Activated naive CD4-positive, alpha-beta T cell treated with anti-CD3 and anti-CD28 coated beads, Interleukin-2, amount 50 U/mL, for 24 hours (primary cell): ENCODE measurements at regions not wholly inside any gene's neighbourhood (a gene's known extent, or its start where the extent isn't known, plus 50 kb on each side); places are given as distances from the start of the nearest gene placed in this dataset.

ENCODE experiments used
- H3K27ac Mint-ChIP-seq: one replicate; pipeline ENCODE4 v1.8.0; 2021; ENCODE audit warnings: mild to moderate bottlenecking, mixed read lengths
- H3K27me3 Mint-ChIP-seq: one replicate; pipeline ENCODE4 v1.8.0; 2021; ENCODE audit warnings: mixed read lengths
- H3K36me3 Mint-ChIP-seq: one replicate; pipeline ENCODE4 v1.8.0; 2021; ENCODE audit warnings: mixed read lengths
- H3K4me1 Mint-ChIP-seq: one replicate; pipeline ENCODE4 v1.8.0; 2021; ENCODE audit warnings: mixed read lengths
- H3K4me3 Mint-ChIP-seq: one replicate; pipeline ENCODE4 v1.8.0; 2021; ENCODE audit warnings: mild to moderate bottlenecking, mixed read lengths
- H3K9me3 Mint-ChIP-seq: one replicate; pipeline ENCODE4 v1.8.0; 2021; ENCODE audit warnings: mixed read lengths

DNA sequence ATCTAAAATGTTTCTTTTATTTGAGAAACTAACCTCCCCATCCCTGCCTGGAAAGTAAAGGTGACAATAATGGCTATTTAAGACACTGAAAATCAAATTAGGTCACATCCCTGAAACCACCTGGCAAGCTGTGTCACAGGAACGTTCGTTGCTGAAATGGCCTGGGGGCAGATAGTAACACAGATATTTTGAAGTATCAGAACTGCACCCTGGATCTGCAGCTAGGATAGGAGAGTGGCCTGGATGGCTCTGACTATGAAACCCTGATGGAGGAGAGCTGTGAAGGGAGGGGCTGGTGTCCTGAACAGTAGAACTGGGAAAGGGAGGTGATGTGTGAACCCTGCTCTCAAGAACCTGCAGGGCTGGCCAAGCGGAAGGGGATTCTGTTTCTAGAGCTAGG is 648.3 kb upstream of the CFAP20DC start:
- H3K36me3 Mint-ChIP-seq: no peaks in the 10 kb centered on the region

DNA sequence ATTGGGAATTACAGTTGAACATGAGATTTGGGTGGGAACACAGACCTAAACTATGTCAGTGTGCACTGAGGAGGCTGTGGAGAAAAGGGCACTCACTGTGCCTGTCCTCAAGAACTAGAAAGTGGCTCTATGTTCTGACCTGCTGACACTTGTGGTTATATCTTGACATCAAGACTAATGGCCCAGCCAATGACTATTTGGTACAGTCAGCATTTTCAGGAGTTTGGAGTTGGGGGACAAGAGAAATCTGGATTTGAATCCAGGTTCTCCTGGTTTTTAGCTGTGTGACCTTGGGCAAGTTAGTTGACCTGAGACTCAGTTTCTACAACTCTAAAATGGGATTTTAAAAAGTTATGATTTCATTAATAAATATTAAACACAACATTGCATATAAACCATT is 647.0 kb upstream of the CFAP20DC start:
- H3K36me3 Mint-ChIP-seq: peaks cover 3% of the 10 kb centered on the region
- H3K27ac Mint-ChIP-seq: no peak overlapping the region
- no peaks in the 10 kb centered on the region for H3K27me3 Mint-ChIP-seq
- H3K9me3 Mint-ChIP-seq: no peaks in the 10 kb centered on the region
- H3K4me1 Mint-ChIP-seq: no peaks in the 10 kb centered on the region
- H3K4me3 Mint-ChIP-seq: no peak overlapping the region

More for the DNA sequence above, 648.3 kb upstream of the CFAP20DC start:
- Mint-ChIP-seq H3K9me3 (no peaks in the 10 kb centered on the region), H3K4me1 (no peaks in the 10 kb centered on the region), H3K4me3 (no peak overlapping the region), H3K27ac (no peak overlapping the region), H3K27me3 (no peaks in the 10 kb centered on the region)

DNA sequence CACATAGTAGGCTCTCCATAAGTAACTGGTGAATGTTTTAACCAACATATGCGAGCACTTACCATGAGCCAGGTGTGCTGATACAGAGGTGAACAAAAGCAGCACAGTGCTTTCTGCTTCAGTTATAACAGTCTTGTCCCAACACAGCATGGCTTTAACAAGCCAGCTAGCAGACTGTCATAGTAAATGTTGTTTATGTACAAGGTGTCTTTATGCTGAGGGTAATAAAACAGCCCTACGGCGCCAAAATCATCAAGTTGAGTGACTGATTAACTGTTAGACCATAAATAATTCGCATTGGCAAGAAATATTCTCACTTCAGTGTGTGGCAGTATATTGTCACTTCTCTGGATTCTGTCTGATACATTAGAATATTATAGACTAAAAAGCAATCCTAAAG is 646.0 kb upstream of the CFAP20DC start:
- H3K27ac Mint-ChIP-seq: no peak overlapping the region
- H3K4me1 Mint-ChIP-seq: no peaks in the 10 kb centered on the region
- no peaks in the 10 kb centered on the region for H3K9me3 Mint-ChIP-seq
- no peaks in the 10 kb centered on the region for H3K27me3 Mint-ChIP-seq
- H3K36me3 Mint-ChIP-seq: peaks cover 3% of the 10 kb centered on the region
- no peak overlapping the region for H3K4me3 Mint-ChIP-seq

DNA sequence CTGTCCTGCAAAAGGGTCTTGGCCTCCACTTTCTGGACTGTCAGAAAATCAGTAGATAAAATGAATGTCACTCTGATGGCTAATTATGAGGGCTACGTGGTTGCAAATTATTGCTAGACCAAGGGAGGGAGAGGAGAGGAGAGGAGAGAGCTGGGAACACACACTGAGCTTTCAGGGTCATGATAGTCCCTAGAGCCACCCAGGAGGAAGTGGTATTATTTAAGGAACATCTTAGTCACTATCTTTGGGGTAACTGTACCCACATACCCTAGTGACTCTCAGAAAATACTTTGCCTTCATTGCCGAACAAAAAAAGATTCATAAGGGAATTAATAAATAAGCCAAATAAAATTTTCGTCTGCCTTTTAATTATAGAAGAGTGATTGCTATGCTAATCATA is 642.3 kb upstream of the CFAP20DC start:
- Mint-ChIP-seq H3K36me3 (peaks cover 3% of the 10 kb centered on the region), H3K4me1 (no peaks in the 10 kb centered on the region), H3K27ac (peak overlapping the region; percentile 56), H3K27me3 (no peaks in the 10 kb centered on the region), H3K4me3 (no peak overlapping the region), H3K9me3 (no peaks in the 10 kb centered on the region)

DNA sequence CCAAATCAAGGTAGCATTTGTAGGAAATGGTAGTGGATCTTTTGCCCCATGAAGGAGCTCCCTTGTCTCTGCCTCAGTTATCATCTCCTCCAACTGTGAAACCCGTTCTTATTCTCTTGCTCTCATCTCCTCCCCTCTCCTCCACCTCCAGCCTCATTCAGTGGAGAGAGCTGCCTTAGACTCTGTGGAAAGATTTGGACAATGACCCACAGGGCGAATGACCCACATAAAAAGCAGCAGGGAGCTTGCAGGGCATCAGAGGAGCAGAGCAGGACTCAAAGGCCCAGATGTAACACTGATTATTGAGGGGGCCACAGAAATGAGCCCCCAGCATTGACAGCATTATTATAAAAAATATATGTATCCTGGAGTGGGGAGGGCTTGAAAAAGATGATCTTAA is 641.1 kb upstream of the CFAP20DC start:
- Mint-ChIP-seq H3K4me1 (no peaks in the 10 kb centered on the region), H3K27ac (no peak overlapping the region), H3K36me3 (peaks cover 3% of the 10 kb centered on the region), H3K27me3 (no peaks in the 10 kb centered on the region), H3K4me3 (no peak overlapping the region), H3K9me3 (no peaks in the 10 kb centered on the region)

DNA sequence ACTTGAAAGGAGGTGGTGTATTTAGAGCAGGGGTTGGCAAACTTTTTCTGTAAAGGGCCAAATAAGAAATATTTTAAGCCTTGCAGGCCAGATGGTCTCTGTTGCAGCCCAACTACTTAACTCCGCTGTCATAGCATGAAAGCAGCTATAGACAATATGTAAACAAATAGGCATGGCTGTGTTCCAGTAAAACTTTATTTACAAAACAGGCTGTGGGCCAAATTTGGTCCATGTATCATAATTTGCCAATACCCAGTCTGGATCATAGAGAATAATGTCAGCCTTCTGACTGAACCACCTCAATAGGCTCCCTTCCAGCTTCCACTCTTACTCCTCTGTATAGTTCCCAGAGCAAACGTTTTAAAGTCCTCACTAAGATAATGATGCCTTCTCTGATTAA is 638.8 kb upstream of the CFAP20DC start:
- H3K27me3 Mint-ChIP-seq: no peaks in the 10 kb centered on the region
- H3K9me3 Mint-ChIP-seq: no peaks in the 10 kb centered on the region
- no peaks in the 10 kb centered on the region for H3K4me1 Mint-ChIP-seq
- H3K4me3 Mint-ChIP-seq: no peak overlapping the region
- H3K36me3 Mint-ChIP-seq: peaks cover 3% of the 10 kb centered on the region
- H3K27ac Mint-ChIP-seq: no peak overlapping the region

DNA sequence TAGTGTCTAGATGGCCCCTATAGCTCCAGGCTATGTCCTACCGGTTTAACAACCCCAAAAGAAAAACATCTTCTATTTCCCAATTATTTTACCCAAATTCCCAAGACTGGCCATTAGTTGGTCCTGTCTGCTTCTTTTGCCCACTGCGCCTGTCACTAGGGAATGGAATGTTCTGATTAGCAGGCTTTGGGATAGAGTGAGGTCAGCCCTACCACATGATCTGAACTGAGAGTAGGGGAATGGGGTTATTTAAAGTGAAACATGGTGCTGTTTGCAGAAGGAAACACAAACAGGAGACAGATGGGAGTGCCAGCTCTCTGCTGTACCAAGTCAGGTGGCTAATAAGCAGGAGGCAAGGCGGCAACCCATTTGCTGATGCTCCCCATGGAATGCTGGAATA is 635.6 kb upstream of the CFAP20DC start:
- Mint-ChIP-seq H3K27me3 (no peaks in the 10 kb centered on the region), H3K27ac (no peak overlapping the region), H3K9me3 (no peaks in the 10 kb centered on the region), H3K4me1 (no peaks in the 10 kb centered on the region), H3K4me3 (no peak overlapping the region), H3K36me3 (no peaks in the 10 kb centered on the region)

DNA sequence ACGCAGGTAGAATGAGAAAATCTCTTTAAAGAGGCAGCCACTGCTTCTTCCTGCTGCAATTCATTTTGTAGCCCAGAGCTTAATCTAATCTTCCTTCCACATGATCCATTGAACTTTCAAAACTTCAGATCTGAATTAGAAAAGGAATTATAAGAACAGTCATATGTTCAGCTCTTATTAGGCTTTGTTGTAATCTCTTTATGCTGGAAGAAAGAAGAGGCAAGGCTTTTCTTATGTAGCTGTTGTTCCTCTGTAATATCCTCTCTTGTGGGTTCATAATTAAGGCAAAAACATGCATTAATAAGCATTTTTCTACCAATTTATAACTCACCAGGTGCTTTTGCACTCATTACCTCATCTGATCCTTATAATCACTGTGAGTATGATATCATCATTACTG is 634.9 kb upstream of the CFAP20DC start:
- no peak overlapping the region for H3K27ac Mint-ChIP-seq

DNA sequence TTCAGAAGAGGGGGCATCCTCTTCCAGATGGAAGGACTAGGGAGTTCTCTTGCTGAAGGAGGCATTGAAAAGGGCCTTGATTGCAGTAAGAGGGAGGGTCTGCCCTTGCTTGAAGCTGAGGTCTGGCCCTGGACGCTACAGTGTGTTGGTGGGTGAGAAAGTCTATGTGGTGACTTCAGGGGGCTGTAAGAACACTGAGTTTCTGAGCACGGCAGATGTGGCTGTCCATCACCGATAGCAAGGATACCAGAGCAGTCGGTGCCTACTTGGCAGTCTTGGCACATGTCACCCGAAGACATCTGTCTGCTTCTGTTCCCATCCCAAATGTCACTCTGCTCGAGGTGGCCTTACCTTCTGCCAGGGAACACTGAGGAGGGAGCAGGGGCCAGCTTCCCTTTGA is 631.1 kb upstream of the CFAP20DC start:
- no peaks in the 10 kb centered on the region for H3K36me3 Mint-ChIP-seq
- no peaks in the 10 kb centered on the region for H3K27me3 Mint-ChIP-seq
- no peak overlapping the region for H3K4me3 Mint-ChIP-seq
- H3K27ac Mint-ChIP-seq: no peak overlapping the region
- H3K9me3 Mint-ChIP-seq: no peaks in the 10 kb centered on the region
- no peaks in the 10 kb centered on the region for H3K4me1 Mint-ChIP-seq

More for the DNA sequence above, 634.9 kb upstream of the CFAP20DC start:
- Mint-ChIP-seq H3K27me3 (no peaks in the 10 kb centered on the region), H3K9me3 (no peaks in the 10 kb centered on the region), H3K4me3 (no peak overlapping the region), H3K36me3 (no peaks in the 10 kb centered on the region), H3K4me1 (no peaks in the 10 kb centered on the region)

DNA sequence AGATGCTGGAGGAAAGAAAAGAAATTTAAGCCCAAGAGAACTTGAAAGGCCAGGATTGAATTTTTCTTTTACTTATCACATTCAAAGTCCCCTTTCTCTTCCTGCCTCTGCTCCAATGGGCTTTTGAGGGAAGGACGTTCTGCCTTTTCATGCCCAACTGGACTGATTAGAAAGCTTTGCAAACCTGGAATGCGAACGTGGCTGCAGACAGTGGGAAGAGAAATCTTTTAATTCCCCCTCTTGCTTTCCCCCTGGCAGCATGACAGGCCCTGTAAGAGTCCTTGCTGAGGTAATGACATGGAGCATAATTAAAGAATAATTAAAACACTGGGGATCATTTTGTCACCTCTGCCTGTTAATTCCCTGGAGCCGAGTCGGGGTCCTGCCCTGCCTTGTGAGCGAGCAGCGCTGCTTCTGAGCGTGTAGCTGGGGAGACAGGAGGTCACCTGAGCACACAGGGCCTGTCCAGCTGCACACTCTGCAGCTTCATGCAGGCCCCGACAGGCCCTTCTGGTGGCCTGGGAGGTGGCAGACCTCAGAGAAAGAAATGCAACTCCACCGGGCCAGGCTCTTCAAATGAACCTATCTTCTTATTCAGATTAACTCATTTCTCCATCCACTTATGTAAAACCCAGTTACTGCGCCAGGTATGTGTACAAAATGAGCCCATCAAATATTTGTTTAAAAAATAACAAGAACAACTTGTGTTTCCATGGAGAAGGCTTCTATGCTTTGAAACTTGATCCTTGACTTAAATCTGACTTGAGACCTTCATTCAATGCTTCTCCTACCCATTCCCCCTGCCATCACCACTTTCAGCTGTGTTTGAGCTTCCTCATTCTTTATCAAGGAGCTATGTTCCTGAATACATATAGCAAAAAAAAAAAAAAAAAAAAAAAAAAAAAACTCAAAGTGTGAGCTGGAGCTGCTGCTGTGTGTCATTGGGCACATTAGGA is 628.2 kb upstream of the CFAP20DC start:
- Mint-ChIP-seq H3K4me3 (no peak overlapping the region), H3K27me3 (no peaks in the 10 kb centered on the region), H3K27ac (no peak overlapping the region), H3K9me3 (no peaks in the 10 kb centered on the region), H3K4me1 (no peaks in the 10 kb centered on the region), H3K36me3 (no peaks in the 10 kb centered on the region)

DNA sequence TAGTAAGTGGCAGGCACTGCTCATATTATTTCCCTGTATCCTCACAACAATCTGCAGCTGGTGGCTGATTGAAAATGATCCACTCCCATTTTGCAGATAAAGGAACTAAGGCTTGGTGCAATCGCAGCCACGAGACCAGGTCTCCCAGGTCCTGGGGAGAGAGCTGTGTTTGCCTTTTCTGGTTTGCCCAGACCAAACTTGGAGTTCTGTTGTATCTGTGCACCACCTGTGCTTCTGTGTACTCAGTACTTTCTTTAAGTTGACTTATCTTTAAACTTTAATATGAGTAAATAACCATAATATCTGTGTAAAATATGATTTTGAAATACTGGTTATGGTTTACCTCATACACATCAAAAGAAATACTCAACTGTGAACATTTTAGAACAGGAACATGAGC is 625.7 kb upstream of the CFAP20DC start:
- H3K27me3 Mint-ChIP-seq: no peaks in the 10 kb centered on the region
- no peaks in the 10 kb centered on the region for H3K36me3 Mint-ChIP-seq
- H3K4me1 Mint-ChIP-seq: no peaks in the 10 kb centered on the region
- H3K27ac Mint-ChIP-seq: no peak overlapping the region
- no peaks in the 10 kb centered on the region for H3K9me3 Mint-ChIP-seq
- no peak overlapping the region for H3K4me3 Mint-ChIP-seq

DNA sequence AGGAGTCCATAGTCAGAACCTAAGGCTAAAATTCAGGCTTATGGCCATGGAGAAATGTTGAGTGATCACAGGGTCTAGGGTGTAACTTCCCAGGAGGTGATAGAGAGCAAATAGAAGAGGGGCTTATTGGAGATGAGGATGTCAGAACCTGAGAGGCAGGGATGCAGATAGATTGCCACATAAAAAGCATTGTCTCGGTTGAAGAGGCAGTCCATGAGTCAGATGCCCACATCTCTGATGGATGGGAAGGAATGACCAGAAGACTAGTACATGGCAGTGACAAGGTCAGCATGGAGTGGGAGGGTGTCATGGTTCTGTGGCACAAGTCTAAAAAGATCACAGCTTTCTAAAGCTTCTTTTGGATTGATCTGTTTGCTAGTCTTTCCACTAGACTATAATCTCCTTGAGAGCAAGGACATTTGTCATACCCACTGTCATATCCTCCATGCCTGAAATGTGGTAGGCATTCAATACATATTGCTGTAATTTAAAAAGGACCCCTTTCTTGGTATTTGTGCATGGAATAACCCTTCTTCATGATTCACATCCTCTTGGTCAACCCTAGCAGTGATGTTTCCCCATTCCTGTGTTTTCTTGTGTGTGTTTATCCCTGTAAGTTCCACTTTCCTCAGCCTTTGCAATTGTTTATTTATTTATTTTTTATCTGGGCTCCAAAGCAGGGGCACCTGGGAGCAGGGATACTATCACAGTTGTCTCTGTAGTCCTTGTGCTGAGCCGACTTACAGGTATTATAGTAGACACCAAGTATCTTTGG is 613.4 kb upstream of the CFAP20DC start:
- Mint-ChIP-seq H3K27me3 (no peaks in the 10 kb centered on the region), H3K9me3 (no peaks in the 10 kb centered on the region), H3K36me3 (peaks cover 1% of the 10 kb centered on the region), H3K27ac (no peak overlapping the region), H3K4me1 (no peaks in the 10 kb centered on the region), H3K4me3 (no peak overlapping the region)

DNA sequence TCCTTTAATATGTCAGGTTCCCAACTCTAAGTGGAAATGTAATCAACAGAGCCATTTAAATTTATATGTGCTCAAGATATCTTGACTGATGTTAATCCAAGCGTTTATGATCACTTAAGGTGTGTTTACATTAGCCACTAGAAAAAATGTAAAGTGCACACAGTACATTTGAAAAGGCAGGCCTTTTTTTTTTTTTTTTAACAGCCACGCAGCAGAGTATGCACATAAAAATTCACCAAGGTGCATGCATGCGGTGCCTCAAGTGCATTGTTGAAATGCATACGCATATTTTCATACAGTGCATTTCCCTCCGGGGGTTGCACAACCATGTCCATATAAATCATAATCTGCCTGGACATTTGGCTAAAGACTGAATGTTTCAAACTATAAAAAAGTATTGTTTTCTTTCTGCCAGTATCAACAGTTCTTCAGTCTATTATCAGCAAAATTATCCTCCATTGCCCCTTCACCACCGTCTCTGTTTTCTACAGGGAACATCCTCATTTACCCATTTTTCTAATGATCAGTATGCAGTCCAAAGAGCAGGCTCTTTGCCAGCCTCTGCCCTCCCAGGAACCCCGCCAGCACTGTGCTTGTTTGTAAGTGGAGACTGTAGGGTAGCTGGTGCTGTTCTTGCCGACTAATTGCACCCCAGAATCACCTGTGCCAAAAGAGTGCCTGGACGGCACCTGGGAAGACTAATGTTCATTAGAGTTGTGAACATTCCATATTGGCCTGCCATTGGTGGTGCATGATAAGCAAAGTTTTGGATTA is 611.2 kb upstream of the CFAP20DC start:
- Mint-ChIP-seq H3K4me1 (no peaks in the 10 kb centered on the region), H3K27me3 (no peaks in the 10 kb centered on the region), H3K9me3 (no peaks in the 10 kb centered on the region), H3K36me3 (peaks cover 1% of the 10 kb centered on the region), H3K4me3 (no peak overlapping the region), H3K27ac (no peak overlapping the region)

DNA sequence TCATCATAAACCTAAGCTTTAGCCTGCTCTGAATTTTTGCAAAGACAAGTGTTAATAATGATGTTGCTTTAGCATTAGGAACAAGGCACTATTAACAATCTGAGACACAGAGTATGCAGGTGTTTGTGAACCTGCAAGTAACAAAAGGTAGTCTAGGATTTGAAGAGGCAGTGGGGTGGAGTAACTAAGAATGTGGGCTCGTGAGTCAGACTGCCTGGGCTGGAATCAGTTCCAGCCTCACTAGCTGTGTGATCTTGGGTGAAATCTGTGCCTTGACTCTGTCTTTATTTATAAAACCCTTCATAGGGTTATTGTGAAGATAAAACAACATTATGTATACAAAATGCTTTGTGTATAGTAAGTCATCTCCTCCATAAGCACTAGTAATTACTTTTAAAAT is 610.6 kb upstream of the CFAP20DC start:
- Mint-ChIP-seq H3K4me3 (no peak overlapping the region), H3K4me1 (no peaks in the 10 kb centered on the region), H3K9me3 (no peaks in the 10 kb centered on the region), H3K27ac (no peak overlapping the region), H3K36me3 (peaks cover 1% of the 10 kb centered on the region), H3K27me3 (no peaks in the 10 kb centered on the region)

DNA sequence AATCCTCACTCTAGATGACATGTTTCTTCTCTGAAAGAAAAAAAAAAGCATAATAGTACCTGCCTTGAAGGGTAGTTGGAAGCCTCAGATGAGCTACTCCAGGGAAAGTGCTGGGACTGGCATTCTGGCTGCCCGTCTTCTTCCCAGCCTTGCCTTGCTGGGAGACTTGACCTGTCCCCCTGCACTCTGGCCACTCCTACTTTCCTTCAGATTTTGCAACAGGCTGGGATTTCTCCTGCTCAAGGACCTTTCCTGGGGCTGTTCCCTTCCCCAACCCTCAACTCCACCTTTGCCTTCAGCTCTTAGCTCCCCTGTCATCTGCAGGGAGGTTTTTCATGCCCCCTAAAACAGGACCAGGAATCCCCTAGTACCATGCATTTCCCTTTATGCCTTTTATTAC is 609.9 kb upstream of the CFAP20DC start:
- Mint-ChIP-seq H3K9me3 (no peaks in the 10 kb centered on the region), H3K4me1 (no peaks in the 10 kb centered on the region), H3K27ac (no peak overlapping the region), H3K4me3 (no peak overlapping the region), H3K36me3 (peaks cover 1% of the 10 kb centered on the region), H3K27me3 (no peaks in the 10 kb centered on the region)
